Astrocyte of the spinal cord (primary cell): ENCODE measurements at regions not wholly inside any gene's neighbourhood (a gene's known extent, or its start where the extent isn't known, plus 50 kb on each side); places are given as distances from the start of the nearest gene placed in this dataset.
A peak's percentile ranks its signal among the peaks of the same experiment; 100 is the strongest.

Experiments
- DNase-seq: peaks from one replicate; pipeline ENCODE4 v3.0.0; 2011; ENCODE audit warnings: low read depth, low spot score
- H3K4me3 ChIP-seq: 2 replicates; pipeline ENCODE4 v1.5.1; 2011; ENCODE audit warnings: low read depth, mild to moderate bottlenecking, low read length, moderate library complexity
- CTCF ChIP-seq: IDR thresholded peaks from 2 replicates; pipeline ENCODE4 v1.5.1; 2012; ENCODE audit warnings: low read depth, mild to moderate bottlenecking, low read length, inconsistent platforms
- in situ Hi-C: cut with HindIII; loops from 2 replicates; pipeline ENCODE4 v1.10.0; 2017; ENCODE audit warnings: low sequenced_read_pairs

DNA sequence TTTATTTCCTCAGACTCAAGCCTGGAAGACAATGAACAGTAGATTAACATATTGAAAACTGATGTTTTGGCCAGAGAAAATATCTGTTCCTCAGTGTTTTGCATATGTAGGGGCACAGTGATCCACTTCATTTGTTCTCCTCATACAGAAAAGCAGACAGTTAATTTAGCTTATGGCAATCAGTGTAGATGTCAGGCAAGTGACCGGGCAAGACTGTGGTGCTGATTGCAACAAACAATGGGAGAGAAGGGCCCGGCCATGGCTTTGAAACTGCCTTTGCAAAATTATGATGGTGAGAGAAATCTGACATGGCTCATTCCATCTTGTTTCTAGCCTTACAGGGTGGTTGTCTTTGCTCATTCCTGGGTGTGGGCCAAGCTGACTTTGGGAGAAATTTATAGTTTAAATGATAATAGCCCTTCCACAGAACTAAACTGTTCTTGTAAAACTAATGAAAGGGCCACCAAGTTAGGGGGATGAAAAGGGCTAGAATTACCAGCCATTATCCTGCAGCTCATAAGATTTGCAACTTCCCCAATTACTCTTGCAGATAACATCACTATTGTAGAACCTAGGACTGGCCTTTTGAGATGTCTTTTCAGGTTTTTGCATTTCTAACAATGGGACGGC is 220.3 kb downstream of the KTN1 start:
- in situ Hi-C loops = no loop called here
- no peak overlapping the region for H3K4me3 ChIP-seq
- no peak for TF ChIP-seq CTCF
- no peak for DNase-seq

DNA sequence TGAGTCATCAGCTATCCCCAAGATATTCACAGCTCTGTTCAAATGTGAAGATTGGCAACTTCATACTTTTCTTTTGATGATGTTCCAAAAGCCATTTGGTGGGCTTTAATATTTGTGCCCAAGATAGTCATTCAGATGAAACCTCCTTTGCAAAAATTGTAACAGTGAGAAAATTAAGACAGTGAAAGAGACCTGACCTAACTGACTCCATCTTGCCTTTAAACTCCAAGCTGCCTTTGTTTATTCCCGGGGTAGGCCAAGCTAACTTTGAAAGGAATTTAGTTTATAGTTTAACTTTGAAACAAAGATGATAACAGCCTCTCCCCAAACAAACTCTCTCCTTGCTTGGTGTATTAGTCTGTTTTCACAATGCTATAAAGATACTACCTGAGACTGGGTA is 221.1 kb downstream of the KTN1 start:
- H3K4me3 ChIP-seq = no peak overlapping the region
- no peak for TF ChIP-seq CTCF
- no peak for DNase-seq
- in situ Hi-C loops = no loop called here

DNA sequence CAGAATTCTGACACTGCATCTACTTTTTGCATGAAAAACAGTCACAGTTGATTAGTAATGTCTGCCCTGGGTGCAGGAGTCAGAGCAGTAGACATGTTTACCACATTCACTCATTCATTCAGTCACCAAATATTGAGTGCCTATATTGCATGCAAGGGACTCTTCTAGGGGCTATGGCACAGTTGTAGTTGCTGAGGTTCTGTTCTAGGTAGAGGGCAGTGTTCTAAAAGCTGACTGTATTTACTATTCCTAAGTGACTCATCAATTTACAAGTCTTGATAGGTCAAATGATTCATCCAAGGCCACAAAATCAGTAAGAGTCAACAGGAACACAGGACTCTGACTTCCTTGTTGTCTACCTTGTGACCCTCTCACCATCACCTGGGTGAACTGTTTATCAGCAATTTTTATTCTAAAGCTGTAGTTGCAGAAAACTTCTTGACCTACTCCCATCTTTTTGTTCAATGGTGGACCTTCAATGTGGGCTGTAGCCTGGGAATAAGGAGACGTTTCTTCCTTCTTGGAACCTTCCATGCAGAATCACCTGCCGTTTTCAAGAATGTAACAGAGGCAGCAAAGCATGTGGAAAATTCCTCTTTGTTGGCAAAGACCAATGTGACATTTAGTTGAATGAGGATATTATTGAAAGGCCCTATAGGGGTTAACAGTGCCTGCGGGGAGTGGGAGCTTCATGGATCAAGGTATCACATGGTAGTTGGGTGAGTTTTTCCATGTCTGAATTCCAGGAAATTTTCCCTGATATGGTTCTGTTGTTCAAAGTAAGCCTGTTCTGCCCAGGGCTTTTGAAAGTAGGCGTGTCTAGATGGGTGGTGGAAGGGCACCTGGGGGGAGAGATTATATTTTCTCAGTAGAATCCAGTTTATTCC is 223.2 kb downstream of the KTN1 start:
- no peak for TF ChIP-seq CTCF
- in situ Hi-C loops = no loop called here
- no peak overlapping the region for H3K4me3 ChIP-seq
- no peak for DNase-seq

- DNase-seq = no peak
- no peak for TF ChIP-seq CTCF
- in situ Hi-C loops = no loop called here
These were observed 224.0 kb downstream of the KTN1 start for GRCh38 chr14:55803873-55804553.

GRCh38 chr14:55805250-55805649 is 225.2 kb downstream of the KTN1 start:
- no peak for DNase-seq
- TF ChIP-seq CTCF = no peak
- in situ Hi-C loops = no loop called here
- H3K4me3 ChIP-seq = no peak overlapping the region

More at GRCh38 chr14:55803873-55804553, 224.0 kb downstream of the KTN1 start:
- no peak overlapping the region for H3K4me3 ChIP-seq

- H3K4me3 ChIP-seq = no peak overlapping the region
- TF ChIP-seq CTCF = no peak
- DNase-seq = peak; percentile 75
- in situ Hi-C loops = no loop called here
These were observed 227.3 kb downstream of the KTN1 start for GRCh38 chr14:55807053-55807880.
